HepG2 (cell line): ENCODE measurements at regions not wholly inside any gene's neighbourhood (a gene's known extent, or its start where the extent isn't known, plus 50 kb on each side); places are given as distances from the start of the nearest gene placed in this dataset.

Source experiments
- DPF2 ChIP-seq: sonication (generic); formaldehyde crosslinking; IDR thresholded peaks from 2 replicates; pipeline ENCODE4 v1.4.0; 2020; ENCODE audit warnings: mild to moderate bottlenecking, low read depth, missing genetic modification reagents, borderline replicate concordance
- FOSL1 ChIP-seq: sonication (generic); formaldehyde crosslinking; IDR thresholded peaks from 2 replicates; pipeline ENCODE4 v1.9.0; 2021; ENCODE audit warnings: missing genetic modification reagents, borderline replicate concordance
- GPN1 ChIP-seq: sonication (generic); formaldehyde crosslinking; IDR thresholded peaks from 2 replicates; pipeline ENCODE4 v1.5.1; 2020; ENCODE audit warnings: missing genetic modification reagents, borderline replicate concordance
- POLR2A ChIP-seq, 2 experiments: IDR thresholded peaks; 2 replicates each; pipeline ENCODE4 v1.6.1; 2011; ENCODE audit warnings: low read depth in 2 of 2, low read length in 2 of 2, mild to moderate bottlenecking in 1 of 2, moderate library complexity in 1 of 2; ENCODE audit not compliant: insufficient read depth in 1 of 2
- RAD21 ChIP-seq: fragments of 450-650 bp; formaldehyde crosslinking; IDR thresholded peaks from 2 replicates; pipeline ENCODE4 v1.5.0; 2020; ENCODE audit warnings: mild to moderate bottlenecking
- RXRA ChIP-seq: sonication (generic); formaldehyde crosslinking; IDR thresholded peaks from 2 replicates; pipeline ENCODE4 v1.5.1; 2020; ENCODE audit warnings: missing genetic modification reagents
- SIN3B ChIP-seq: fragments of 150-350 bp; IDR thresholded peaks from 2 replicates; pipeline ENCODE4 v1.6.1; 2014; ENCODE audit warnings: low read length
- TCF7 ChIP-seq: sonication (generic); IDR thresholded peaks from 2 replicates; pipeline ENCODE4 v1.6.1; 2016; ENCODE audit warnings: antibody characterized with exemption, low read depth
- TF ChIP-seq, protein P1 (sequence below): sonication (generic); formaldehyde crosslinking; IDR thresholded peaks from 2 replicates; pipeline ENCODE4 v1.5.0; 2020; ENCODE audit warnings: mild to moderate bottlenecking, missing genetic modification reagents, moderate library complexity
- TF ChIP-seq, protein P2 (sequence below): sonication (generic); formaldehyde crosslinking; IDR thresholded peaks from 2 replicates; pipeline ENCODE4 v1.4.0; 2020; ENCODE audit warnings: missing genetic modification reagents, mild to moderate bottlenecking, borderline replicate concordance
- TF ChIP-seq, protein P3 (sequence below): sonication (generic); formaldehyde crosslinking; IDR thresholded peaks from 2 replicates; pipeline ENCODE4 v1.4.0; 2020; ENCODE audit warnings: mild to moderate bottlenecking, missing genetic modification reagents
- TF ChIP-seq, protein P4 (sequence below): sonication (generic); formaldehyde crosslinking; IDR thresholded peaks from 2 replicates; pipeline ENCODE4 v1.4.0; 2020; ENCODE audit warnings: mild to moderate bottlenecking, missing genetic modification reagents

DNA sequence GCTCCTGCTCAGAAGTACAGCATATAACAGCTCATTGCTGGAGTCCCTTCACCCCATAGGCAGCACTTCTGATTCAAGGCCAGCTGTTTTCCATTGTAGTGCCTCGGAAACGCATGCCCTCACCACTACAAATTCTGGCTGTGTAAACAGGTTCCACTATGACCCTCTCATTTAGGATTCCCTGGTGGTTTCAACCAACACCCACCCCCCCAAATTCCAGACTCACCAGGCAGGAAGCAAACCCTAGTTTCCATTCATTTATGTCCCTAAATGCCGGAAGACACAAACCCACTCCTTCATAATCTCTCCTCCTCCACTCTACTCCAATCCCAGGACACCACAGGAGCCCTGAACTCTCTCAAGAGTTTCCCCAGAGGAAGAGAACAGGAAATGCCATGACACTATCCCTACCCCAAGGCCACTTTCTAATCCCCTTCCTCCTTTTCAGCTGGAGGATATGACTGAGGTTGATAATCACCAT, 75.9 kb upstream of the TMPO start:
- TF ChIP-seq, protein P1, sequence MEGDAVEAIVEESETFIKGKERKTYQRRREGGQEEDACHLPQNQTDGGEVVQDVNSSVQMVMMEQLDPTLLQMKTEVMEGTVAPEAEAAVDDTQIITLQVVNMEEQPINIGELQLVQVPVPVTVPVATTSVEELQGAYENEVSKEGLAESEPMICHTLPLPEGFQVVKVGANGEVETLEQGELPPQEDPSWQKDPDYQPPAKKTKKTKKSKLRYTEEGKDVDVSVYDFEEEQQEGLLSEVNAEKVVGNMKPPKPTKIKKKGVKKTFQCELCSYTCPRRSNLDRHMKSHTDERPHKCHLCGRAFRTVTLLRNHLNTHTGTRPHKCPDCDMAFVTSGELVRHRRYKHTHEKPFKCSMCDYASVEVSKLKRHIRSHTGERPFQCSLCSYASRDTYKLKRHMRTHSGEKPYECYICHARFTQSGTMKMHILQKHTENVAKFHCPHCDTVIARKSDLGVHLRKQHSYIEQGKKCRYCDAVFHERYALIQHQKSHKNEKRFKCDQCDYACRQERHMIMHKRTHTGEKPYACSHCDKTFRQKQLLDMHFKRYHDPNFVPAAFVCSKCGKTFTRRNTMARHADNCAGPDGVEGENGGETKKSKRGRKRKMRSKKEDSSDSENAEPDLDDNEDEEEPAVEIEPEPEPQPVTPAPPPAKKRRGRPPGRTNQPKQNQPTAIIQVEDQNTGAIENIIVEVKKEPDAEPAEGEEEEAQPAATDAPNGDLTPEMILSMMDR = no peak
- TF ChIP-seq, protein P2, sequence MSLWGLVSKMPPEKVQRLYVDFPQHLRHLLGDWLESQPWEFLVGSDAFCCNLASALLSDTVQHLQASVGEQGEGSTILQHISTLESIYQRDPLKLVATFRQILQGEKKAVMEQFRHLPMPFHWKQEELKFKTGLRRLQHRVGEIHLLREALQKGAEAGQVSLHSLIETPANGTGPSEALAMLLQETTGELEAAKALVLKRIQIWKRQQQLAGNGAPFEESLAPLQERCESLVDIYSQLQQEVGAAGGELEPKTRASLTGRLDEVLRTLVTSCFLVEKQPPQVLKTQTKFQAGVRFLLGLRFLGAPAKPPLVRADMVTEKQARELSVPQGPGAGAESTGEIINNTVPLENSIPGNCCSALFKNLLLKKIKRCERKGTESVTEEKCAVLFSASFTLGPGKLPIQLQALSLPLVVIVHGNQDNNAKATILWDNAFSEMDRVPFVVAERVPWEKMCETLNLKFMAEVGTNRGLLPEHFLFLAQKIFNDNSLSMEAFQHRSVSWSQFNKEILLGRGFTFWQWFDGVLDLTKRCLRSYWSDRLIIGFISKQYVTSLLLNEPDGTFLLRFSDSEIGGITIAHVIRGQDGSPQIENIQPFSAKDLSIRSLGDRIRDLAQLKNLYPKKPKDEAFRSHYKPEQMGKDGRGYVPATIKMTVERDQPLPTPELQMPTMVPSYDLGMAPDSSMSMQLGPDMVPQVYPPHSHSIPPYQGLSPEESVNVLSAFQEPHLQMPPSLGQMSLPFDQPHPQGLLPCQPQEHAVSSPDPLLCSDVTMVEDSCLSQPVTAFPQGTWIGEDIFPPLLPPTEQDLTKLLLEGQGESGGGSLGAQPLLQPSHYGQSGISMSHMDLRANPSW (CRISPR knock-in tag) = no peak
- TF ChIP-seq POLR2A (IDR thresholded peaks at IDR 0.05; ENCODE audit: insufficient read depth in 1 of 2, low read depth in 2 of 2, low read length in 2 of 2) (no peak), DPF2 (CRISPR knock-in tag) (no peak), RAD21 (no peak), SIN3B (no peak), RXRA (CRISPR knock-in tag) (no peak), TCF7 (no peak), FOSL1 (no peak), GPN1 (CRISPR knock-in tag) (no peak)
- TF ChIP-seq, protein P3, sequence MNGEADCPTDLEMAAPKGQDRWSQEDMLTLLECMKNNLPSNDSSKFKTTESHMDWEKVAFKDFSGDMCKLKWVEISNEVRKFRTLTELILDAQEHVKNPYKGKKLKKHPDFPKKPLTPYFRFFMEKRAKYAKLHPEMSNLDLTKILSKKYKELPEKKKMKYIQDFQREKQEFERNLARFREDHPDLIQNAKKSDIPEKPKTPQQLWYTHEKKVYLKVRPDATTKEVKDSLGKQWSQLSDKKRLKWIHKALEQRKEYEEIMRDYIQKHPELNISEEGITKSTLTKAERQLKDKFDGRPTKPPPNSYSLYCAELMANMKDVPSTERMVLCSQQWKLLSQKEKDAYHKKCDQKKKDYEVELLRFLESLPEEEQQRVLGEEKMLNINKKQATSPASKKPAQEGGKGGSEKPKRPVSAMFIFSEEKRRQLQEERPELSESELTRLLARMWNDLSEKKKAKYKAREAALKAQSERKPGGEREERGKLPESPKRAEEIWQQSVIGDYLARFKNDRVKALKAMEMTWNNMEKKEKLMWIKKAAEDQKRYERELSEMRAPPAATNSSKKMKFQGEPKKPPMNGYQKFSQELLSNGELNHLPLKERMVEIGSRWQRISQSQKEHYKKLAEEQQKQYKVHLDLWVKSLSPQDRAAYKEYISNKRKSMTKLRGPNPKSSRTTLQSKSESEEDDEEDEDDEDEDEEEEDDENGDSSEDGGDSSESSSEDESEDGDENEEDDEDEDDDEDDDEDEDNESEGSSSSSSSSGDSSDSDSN (CRISPR knock-in tag) = no peak
- TF ChIP-seq, protein P4, sequence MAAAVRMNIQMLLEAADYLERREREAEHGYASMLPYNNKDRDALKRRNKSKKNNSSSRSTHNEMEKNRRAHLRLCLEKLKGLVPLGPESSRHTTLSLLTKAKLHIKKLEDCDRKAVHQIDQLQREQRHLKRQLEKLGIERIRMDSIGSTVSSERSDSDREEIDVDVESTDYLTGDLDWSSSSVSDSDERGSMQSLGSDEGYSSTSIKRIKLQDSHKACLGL (CRISPR knock-in tag) = no peak
